ENCODE measurements at regions not wholly inside any gene's neighbourhood (a gene's known extent, or its start where the extent isn't known, plus 50 kb on each side); places are given as distances from the start of the nearest gene placed in this dataset.
"Not testable (repeated sequence)": the region's sequence is repeated elsewhere in the genome, so short reads cannot be mapped to it uniquely, and the experiment has no call there.

DNA sequence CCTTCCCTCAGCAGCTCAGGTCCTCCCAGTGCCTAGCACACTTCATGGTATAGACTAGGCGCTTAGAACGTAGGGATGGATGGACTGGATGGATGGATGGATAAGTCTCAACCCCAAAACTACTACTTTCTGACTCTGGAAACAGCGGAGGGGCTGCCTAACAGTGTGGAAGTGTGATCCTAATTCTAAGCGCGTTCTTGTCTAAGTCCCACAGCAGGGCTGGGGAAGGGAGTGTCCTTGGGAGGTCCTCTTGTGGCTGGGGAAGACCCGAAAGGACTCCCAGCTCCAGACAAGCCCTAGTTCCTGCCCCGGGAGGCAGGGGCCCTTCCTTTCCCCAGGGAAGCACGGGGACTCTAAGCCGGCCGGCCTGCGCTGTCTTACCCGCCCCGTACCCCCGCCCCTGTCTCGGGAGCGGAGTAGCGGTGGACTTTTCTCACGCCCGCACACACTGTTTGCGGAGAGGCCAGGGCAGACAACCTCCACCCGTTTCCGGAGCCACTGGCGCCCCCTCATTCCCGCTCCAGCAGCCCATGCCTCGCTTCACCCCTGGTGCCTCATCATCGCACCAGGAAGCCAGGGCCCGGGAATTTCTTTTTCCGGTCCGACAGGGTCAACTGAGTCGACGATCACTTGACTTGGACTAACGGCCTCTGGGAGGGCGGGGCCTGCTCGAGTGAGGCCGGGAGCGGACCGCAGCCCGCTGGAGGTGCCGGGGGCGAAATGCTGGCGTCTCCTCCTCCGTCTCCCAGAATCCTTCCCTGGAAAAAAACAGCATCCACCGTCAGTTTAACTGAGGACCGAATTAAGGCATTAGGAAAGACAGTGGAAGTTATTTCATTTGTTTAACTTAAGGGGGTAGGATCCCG is 133.3 kb downstream of the TBC1D2B start:
- peak overlapping the region; percentile 86 for H3K27ac ChIP-seq (ENCODE audit: low read depth, low read length)
- 7 to 10% (median 9%) methylated on average over 45 of the region's 45 CpGs for WGBS, 3 donors

GRCh38 chr15:77942611-77943211 is 134.8 kb downstream of the TBC1D2B start:
- no peak overlapping the region for H3K27ac ChIP-seq (ENCODE audit: low read depth, low read length)
- 89 to 93% (median 90%) methylated on average over 6 of the region's 6 CpGs for WGBS, 3 donors

DNA sequence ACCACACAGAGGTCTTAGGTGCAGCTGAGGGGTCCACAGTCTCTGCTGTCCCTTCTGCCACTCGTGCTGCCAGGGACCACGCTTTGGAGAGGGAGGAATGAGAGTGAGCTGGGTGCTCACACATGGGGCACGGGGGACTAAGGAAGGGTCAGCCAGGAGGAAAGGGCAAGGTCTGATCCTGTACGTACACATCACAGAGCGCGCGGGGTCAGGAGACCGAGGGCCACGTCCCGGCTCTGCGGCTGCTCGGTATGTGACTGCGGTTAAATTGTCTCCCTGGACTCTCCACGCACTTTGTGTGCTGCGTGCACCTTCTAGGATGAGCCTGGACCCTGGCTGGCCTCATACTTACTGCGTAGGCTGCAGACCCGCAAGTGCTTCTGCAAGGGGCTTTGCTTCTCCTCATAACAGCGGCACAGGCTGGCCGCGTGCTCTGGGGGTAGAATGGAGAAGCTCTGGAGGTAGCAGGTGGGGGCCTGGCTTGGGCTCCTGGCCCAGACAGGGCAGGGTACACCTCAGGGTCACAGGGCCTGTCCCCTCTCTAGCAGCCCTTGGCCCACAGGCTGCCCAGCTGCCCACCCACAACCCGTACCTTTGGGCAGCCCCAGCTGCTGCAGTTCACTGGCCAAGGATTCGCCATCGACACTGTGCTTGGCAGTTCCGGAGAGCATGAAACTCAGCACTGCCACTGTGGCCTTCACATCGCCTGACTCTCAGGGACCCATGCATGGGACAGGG is 136.3 kb downstream of the TBC1D2B start:
- not testable (repeated sequence) for H3K27ac ChIP-seq (ENCODE audit: low read depth, low read length)
- WGBS, 3 donors = 84 to 95% (median 89%) methylated on average over 10 to 12 of the region's 25 CpGs

GRCh38 chr15:77940381-77940947 is 137.0 kb downstream of the TBC1D2B start:
- WGBS, 3 donors = 67 to 88% (median 80%) methylated on average over 7 to 8 of the region's 8 CpGs
- H3K27ac ChIP-seq (ENCODE audit: low read depth, low read length) = no peak overlapping the region

- H3K27ac ChIP-seq (ENCODE audit: low read depth, low read length) = no peak overlapping the region
- 86 to 90% (median 88%) methylated on average over 11 to 12 of the region's 12 CpGs for WGBS, 3 donors
These were observed 137.7 kb downstream of the TBC1D2B start for GRCh38 chr15:77939851-77940250.

DNA sequence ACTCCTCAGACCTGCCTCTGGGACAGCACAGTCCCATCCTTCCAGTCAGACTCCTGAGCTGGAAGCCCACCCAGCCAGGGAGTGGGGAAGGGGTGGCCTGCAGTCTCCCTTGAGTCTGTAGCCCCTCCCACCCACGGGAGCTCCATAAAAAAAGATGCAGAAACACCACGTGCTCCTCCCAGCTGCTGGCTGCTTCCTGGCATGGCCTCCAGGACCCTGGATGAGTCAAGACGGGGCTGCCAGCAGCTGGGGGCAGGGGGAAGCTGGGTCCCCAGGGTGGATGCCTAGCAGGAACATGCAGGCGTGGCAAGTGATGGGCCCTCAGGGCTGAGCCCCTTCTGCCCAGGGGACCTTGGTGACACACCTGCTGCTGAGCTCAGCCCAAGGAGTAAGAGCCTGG is 138.5 kb downstream of the TBC1D2B start:
- not testable (repeated sequence) for H3K27ac ChIP-seq (ENCODE audit: low read depth, low read length)
- 37 to 48% (median 41%) methylated on average over 4 of the region's 4 CpGs for WGBS, 3 donors

DNA sequence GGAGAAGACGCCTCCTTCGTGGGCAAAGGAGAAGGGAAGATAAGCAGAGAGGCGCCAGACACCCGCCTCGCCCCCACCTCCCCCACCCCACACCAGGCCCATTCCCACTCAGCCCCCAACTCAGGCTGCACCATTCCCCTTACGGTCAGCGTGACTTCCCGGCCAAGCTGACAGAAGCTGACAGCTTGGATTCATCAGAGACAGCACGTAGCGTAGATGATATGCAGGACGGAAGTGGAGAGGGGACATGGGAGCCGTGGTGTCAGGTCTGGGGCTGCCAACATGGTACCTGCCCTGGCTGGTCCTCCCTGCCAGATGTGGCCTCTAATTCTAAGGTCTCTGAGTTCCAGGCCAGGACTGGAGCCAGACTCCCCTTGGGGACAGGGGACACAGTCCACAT is 139.0 kb downstream of the TBC1D2B start:
- WGBS, 3 donors = 75 to 87% (median 78%) methylated on average over 9 to 12 of the region's 12 CpGs
- H3K27ac ChIP-seq (ENCODE audit: low read depth, low read length) = not testable (repeated sequence)

DNA sequence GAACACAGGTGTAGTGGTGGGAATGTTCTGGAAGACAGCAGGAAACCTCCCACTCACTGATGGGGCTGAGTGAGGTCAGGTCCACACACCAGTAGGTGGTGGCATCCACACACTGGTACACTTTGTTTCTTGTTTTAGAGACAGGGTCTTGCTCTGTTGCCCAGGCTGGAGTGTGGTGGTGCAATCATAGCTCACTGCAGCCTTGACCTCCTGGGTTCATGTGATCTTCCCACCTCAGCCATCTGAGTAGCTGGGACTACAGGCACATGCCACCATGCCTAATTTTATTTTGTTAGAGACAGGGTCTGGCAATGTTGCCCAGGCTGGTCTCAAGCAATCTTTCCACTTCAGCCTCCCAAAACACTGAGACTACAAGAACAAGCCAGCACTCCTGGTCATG is 140.9 kb downstream of the TBC1D2B start:
- not testable (repeated sequence) for H3K27ac ChIP-seq (ENCODE audit: low read depth, low read length)

GRCh38 chr15:77934516-77934915 is 143.0 kb downstream of the TBC1D2B start:
- WGBS, 3 donors = 81 to 95% (median 91%) methylated on average over 5 to 6 of the region's 6 CpGs
- H3K27ac ChIP-seq (ENCODE audit: low read depth, low read length) = not testable (repeated sequence)

DNA sequence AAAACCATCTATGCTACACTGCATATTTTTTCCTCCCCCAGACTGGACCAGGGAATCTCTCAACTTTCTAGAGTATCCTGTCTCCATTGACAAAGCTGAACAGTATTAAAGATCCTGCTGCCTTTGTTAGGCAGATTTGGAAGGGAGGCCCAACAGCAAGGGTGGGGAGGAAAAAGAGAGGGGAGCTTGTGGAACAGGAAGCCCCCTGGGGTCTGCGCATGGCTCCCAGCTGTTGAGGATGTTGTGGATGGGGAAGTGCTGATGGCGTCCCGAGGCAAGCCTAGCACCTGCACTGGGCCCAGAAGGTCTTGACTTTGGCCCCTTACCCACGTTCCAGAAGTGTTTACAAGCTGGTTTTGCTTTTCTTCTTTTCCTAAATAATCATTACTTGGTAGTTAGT is 146.6 kb downstream of the TBC1D2B start:
- not testable (repeated sequence) for H3K27ac ChIP-seq (ENCODE audit: low read depth, low read length)
- WGBS, 3 donors = 30 to 46% (median 36%) methylated on average over 3 to 4 of the region's 4 CpGs

GRCh38 chr15:77930490-77930889 is 147.0 kb downstream of the TBC1D2B start:
- not testable (repeated sequence) for H3K27ac ChIP-seq (ENCODE audit: low read depth, low read length)
- WGBS, 3 donors = 12 to 35% (median 16%) methylated on average over 3 of the region's 3 CpGs

GRCh38 chr15:77926789-77927188 is 150.7 kb downstream of the TBC1D2B start:
- WGBS, 3 donors = 89 to 95% (median 90%) methylated on average over 11 of the region's 11 CpGs
- H3K27ac ChIP-seq (ENCODE audit: low read depth, low read length) = not testable (repeated sequence)

DNA sequence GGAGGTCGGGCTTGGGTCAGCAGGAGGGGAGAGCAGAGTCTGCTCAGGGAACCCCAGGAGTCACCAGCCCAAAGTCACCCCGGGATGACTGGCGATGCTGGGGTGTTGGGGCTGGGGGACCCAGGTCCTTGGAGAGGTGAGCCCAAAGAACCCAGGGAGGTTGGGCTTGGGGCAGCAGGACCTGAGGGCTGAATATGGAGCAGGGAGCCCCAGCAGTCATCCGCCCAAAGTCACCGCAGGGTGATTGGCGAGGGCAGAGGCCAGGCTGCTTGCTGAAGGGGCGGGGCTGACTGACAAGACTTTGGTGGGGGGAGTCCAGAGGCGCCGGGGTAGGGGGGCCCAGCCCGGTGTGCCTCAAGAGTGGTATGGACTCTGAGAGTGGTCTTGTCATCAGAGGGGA is 151.2 kb downstream of the TBC1D2B start:
- 85 to 94% (median 90%) methylated on average over 9 of the region's 10 CpGs for WGBS, 3 donors
- not testable (repeated sequence) for H3K27ac ChIP-seq (ENCODE audit: low read depth, low read length)

GRCh38 chr15:77925101-77925500 is 152.4 kb downstream of the TBC1D2B start:
- not testable (repeated sequence) for H3K27ac ChIP-seq (ENCODE audit: low read depth, low read length)
- 25 to 54% (median 39%) methylated on average over 1 of the region's 1 CpG for WGBS, 3 donors

GRCh38 chr15:77921664-77922063 is 155.8 kb downstream of the TBC1D2B start:
- WGBS, 3 donors = 73 to 87% (median 82%) methylated on average over 4 of the region's 4 CpGs

GRCh38 chr15:77916966-77917635 is 160.4 kb downstream of the TBC1D2B start:
- WGBS, 3 donors = 57 to 63% (median 62%) methylated on average over 6 to 8 of the region's 11 CpGs
- not testable (repeated sequence) for H3K27ac ChIP-seq (ENCODE audit: low read depth, low read length)

More at GRCh38 chr15:77921664-77922063, 155.8 kb downstream of the TBC1D2B start:
- H3K27ac ChIP-seq (ENCODE audit: low read depth, low read length) = no peak overlapping the region

DNA sequence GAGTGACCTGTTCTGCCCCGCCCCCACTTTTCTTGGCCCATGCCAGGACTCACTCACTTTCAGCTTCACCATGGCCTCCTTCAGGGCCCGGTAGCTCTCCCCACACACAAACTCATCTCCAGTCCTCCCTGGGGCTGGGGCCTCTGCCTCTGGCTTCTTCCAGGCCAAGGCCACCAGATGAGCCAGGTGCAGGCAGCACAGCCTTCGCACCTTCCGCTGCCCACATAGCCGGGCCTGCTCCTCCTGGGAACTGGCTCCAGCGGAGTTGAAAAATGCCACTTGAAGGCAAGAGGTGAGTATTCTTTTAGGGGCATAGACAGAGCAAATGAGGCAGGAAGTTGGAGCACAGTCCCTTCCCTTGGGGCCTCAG is 161.6 kb downstream of the TBC1D2B start:
- not testable (repeated sequence) for H3K27ac ChIP-seq (ENCODE audit: low read depth, low read length)
- 88 to 92% (median 92%) methylated on average over 6 of the region's 6 CpGs for WGBS, 3 donors

DNA sequence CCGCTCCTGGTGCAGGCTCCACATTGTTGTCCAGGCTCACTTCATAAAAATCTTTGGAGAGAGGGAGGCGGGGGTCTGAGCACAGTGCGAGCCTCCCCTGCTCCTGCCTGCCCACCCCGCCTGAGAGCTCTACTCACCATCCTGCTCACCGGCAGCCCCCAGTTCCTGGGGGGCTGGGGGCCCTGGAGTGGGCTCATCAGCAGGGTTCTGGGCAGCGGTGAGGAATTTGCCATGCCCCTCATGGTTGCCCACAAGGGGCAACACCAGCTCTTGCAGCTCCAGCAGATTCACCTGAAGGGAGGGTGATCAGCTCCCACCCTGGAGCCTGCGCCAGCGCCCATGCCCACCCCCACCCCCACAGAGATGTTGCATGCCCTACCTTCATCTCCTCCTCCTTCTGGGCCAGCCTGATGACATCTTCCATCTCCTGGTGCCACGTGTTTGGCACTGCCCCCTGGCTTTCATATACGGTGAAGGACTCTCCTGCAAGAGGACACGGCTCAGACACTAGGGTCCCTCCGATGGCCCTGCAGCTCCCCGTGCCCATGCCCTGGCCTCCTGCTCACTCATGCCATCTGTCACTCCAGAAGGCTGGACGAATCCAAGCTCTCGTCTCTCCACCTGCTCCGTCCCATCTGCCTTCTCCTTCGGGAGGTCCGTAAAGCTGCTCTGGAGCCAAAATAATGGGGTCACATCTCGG is 162.1 kb downstream of the TBC1D2B start:
- no peak overlapping the region for H3K27ac ChIP-seq (ENCODE audit: low read depth, low read length)
- 72 to 78% (median 77%) methylated on average over 16 to 19 of the region's 19 CpGs for WGBS, 3 donors

All from adipose tissue (tissue), 3 donors.